HepG2 (cell line): ENCODE measurements at regions not wholly inside any gene's neighbourhood (a gene's known extent, or its start where the extent isn't known, plus 50 kb on each side); places are given as distances from the start of the nearest gene placed in this dataset.

Source experiments
- ATAC-seq: fragments of 200-7000 bp; cut with Tn5 transposase; 3 replicates; pipeline ENCODE4 v1.9.1; 2020; ENCODE audit warnings: mild to moderate bottlenecking, moderate library complexity
- BruUV-seq: library from RNA; stranded (reverse); fragments of 400-500 nt; replicated peaks from 2 replicates; lab custom pipeline; 2021; lab: Mats Ljungman, UMichigan
- CTCF ChIA-PET: fragments of 300-600 bp; formaldehyde crosslinking; extraction: SDS; loops from one replicate; lab custom pipeline; 2021; ENCODE audit warnings: low total read pairs, inconsistent platforms, low intra/inter-chr PET ratio; lab: Yijun Ruan, JAX
- POLR2A ChIA-PET: fragments of 350-600 bp; sonication (Branson Sonifier 250); formaldehyde crosslinking; loops from one replicate; lab custom pipeline; 2020; ENCODE audit warnings: antibody characterized with exemption, inconsistent platforms; lab: Yijun Ruan, JAX
- DNase-seq: peaks from one replicate; pipeline ENCODE4 v3.0.0-alpha.2; 2015; ENCODE audit warnings: low spot score
- FAIRE-seq: peaks from 3 replicates; lab custom pipeline; 2011; peaks lifted over from hg19 to GRCh38; lab: Jason Lieb, UNC
- H2AFZ ChIP-seq: one replicate; pipeline ENCODE4 v1.6.1; 2011; ENCODE audit warnings: low read length, inconsistent platforms
- H3K27ac ChIP-seq: fragments of 300-600 bp; 3 replicates; pipeline ENCODE4 v1.8.0; 2011; ENCODE audit warnings: mixed run types, mild to moderate bottlenecking, mixed read lengths, low read length, inconsistent platforms; ENCODE audit not compliant: insufficient read depth; ENCODE audit errors: extremely low read length
- H3K27me3 ChIP-seq, 2 experiments: fragments of 200-600 bp in 1 of 2; 2 replicates in 1 of 2; 3 replicates in 1 of 2; pipeline versions ENCODE4 v1.6.0 to v1.8.0; 2011; ENCODE audit warnings: low read length in 2 of 2, mild to moderate bottlenecking in 2 of 2, moderate library complexity in 2 of 2, inconsistent platforms in 1 of 2; ENCODE audit not compliant: insufficient read depth in 2 of 2, control insufficient read depth in 1 of 2
- H3K36me3 ChIP-seq, 2 experiments: fragments of 200-600 bp in 1 of 2; replicated peaks in 1 of 2; 2 replicates in 1 of 2; 3 replicates in 1 of 2; pipeline versions ENCODE4 v1.5.1 to v1.8.0; 2011; ENCODE audit warnings: low read length in 2 of 2, inconsistent platforms in 1 of 2; ENCODE audit not compliant: insufficient read depth in 2 of 2, control insufficient read depth in 1 of 2
- H3K4me1 ChIP-seq: 2 replicates; pipeline ENCODE4 v1.5.1; 2012; ENCODE audit warnings: low read length, inconsistent platforms; ENCODE audit not compliant: insufficient read depth
- H3K4me2 ChIP-seq: 2 replicates; pipeline ENCODE4 v1.6.0; 2011; ENCODE audit warnings: low read depth, low read length, inconsistent platforms
- H3K4me3 ChIP-seq, 3 experiments: fragments of 200-600 bp in 1 of 3; sonication (generic), shearing (Covaris generic) in 1 of 3; replicated peaks in 1 of 3; 2 replicates each; pipeline ENCODE4 v1.5.1; 2011 to 2016; ENCODE audit warnings: low read length in 3 of 3, inconsistent platforms in 2 of 3, low read depth in 2 of 3, mild to moderate bottlenecking in 2 of 3, control low read depth in 1 of 3, mixed read lengths in 1 of 3; ENCODE audit not compliant: insufficient read depth in 1 of 3
- H3K79me2 ChIP-seq: one replicate; pipeline ENCODE4 v1.6.1; 2011; ENCODE audit warnings: low read length, inconsistent platforms; ENCODE audit not compliant: insufficient read depth
- H3K9ac ChIP-seq: 2 replicates; pipeline ENCODE4 v1.6.0; 2011; ENCODE audit warnings: mild to moderate bottlenecking, low read depth, low read length, inconsistent platforms; ENCODE audit not compliant: insufficient read depth
- H3K9me3 ChIP-seq: 2 replicates; pipeline ENCODE4 v1.5.1; 2012; ENCODE audit warnings: mild to moderate bottlenecking, low read length
- H4K20me1 ChIP-seq: 2 replicates; pipeline ENCODE4 v1.6.0; 2011; ENCODE audit warnings: inconsistent platforms, mild to moderate bottlenecking, low read length, moderate library complexity; ENCODE audit not compliant: insufficient read depth
- RBM39 ChIP-seq: fragments of 200-400 bp; formaldehyde crosslinking; IDR thresholded peaks from one replicate; pipeline ENCODE4 v1.6.1; 2018; ENCODE audit warnings: antibody characterized with exemption, mild to moderate bottlenecking, low read depth, low read length; ENCODE audit not compliant: poor library complexity, severe bottlenecking
- ZNF326 ChIP-seq: sonication (generic); formaldehyde crosslinking; IDR thresholded peaks from 2 replicates; pipeline ENCODE4 v1.4.0; 2020; ENCODE audit warnings: missing genetic modification reagents, borderline replicate concordance
- WGBS: methylation state at CpG from one replicate; pipeline ENCODE4 v1.1.6; 2017; ENCODE audit warnings: low lambda C conversion rate; 5-methylcytosine and 5-hydroxymethylcytosine counted together
- in situ Hi-C: cut with HindIII; loops from 2 replicates; pipeline ENCODE4 v1.10.0; 2017; ENCODE audit warnings: low pct_unique_long_range_greater_than_20kb; ENCODE audit not compliant: extremely low pct_ligation_motif_present
- intact Hi-C: fragments of 100-400 bp; cut with micrococcal nuclease; formaldehyde crosslinking; loops from one replicate; pipeline ENCODE4 v1.10.0; 2022; ENCODE audit not compliant: unreplicated experiment

DNA sequence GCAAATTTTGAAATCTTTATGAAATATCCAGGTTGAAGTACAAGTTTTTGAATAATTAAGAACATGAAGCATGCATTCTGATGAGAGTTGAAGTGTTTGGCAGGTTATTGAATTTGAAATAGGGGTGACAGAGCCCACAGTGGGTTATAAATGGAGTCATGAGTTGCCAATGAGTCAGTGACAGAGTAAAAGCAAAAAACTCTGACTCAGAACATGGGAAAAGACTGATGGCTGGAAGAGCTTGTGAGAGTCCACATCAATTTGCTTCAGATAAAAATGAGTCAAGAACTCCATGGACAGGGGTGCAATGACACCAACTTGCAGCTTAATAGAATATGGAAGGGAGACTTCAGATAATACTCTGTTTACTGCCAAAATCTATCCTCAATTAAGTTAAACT is 105.3 kb downstream of the SLC6A15 start:
- POLR2A ChIA-PET = no interaction called here
- FAIRE-seq (no peak), ATAC-seq (no peak), DNase-seq (no peak)
- in situ Hi-C loops = no loop called here
- H3K4me2 ChIP-seq = no peak overlapping the region
- H3K9me3 ChIP-seq = no peaks in the 10 kb centered on the region
- no peaks in the 10 kb centered on the region for H4K20me1 ChIP-seq
- no peaks in the 10 kb centered on the region for H3K36me3 ChIP-seq
- no peak for TF ChIP-seq RBM39
- intact Hi-C loops = no loop called here
- H3K79me2 ChIP-seq = no peaks in the 10 kb centered on the region
- H3K4me3 ChIP-seq = no peak overlapping the region
- no peaks in the 10 kb centered on the region for H3K27me3 ChIP-seq
- CTCF ChIA-PET = no interaction called here
- no peak overlapping the region for H2AFZ ChIP-seq
- H3K27ac ChIP-seq = no peak overlapping the region
- no TSS peak for BruUV-seq
- no peak overlapping the region for H3K9ac ChIP-seq
- H3K4me1 ChIP-seq = no peaks in the 10 kb centered on the region

- Histone ChIP-seq H3K27ac (no peak overlapping the region), H3K4me2 (no peak overlapping the region), H2AFZ (no peak overlapping the region), H3K4me3 (no peak overlapping the region), H4K20me1 (no peaks in the 10 kb centered on the region), H3K9ac (no peak overlapping the region), H3K27me3 (no peaks in the 10 kb centered on the region), H3K9me3 (no peaks in the 10 kb centered on the region), H3K79me2 (no peaks in the 10 kb centered on the region), H3K36me3 (no peaks in the 10 kb centered on the region), H3K4me1 (no peaks in the 10 kb centered on the region)
- ATAC-seq = no peak
- ChIA-PET POLR2A (no interaction called here), CTCF (no interaction called here)
- no peak for TF ChIP-seq ZNF326 (CRISPR knock-in tag)
- in situ Hi-C loops = no loop called here
- intact Hi-C loops = no loop called here
- FAIRE-seq = no peak
- no TSS peak for BruUV-seq
- no peak for DNase-seq
- 0% methylated on average over 2 of the region's 2 CpGs for WGBS
These were observed 107.1 kb downstream of the SLC6A15 start for GRCh38 chr12:84805474-84805858.
